ENCODE measurements at regions not wholly inside any gene's neighbourhood (a gene's known extent, or its start where the extent isn't known, plus 50 kb on each side); places are given as distances from the start of the nearest gene placed in this dataset.

DNA sequence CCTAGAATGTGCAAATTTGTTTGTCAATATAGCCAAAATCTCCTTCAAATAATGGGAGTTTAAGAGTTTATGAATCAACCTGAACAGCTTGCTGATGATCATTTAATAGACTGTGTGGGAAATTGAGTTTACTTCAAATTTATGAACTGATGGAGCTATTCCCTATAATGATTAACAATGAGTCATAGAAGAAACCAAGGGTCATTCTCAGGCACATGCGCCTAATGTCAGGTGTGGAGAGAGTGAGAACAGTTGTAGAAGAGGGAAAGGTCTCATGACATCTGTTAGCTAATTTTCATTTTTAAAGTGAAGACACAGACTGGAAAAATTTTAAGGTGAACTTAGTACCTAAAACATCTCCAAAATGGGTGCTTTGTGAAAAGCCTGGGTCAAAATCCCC lies 191.8 kb downstream of the BMP4 start:
- intact Hi-C loops (cut with DNase I), result no loop called here
- 99 to 100% (median 100%) methylated on average over 1 of the region's 1 CpG for WGBS, 3 donors
- Histone ChIP-seq H3K36me3 (no peaks in the 10 kb centered on the region), H3K27ac (no peak overlapping the region), H3K4me1 (ENCODE audit: insufficient read depth) (no peaks in the 10 kb centered on the region), H3K27me3 (no peaks in the 10 kb centered on the region), H3K9me3 (no peaks in the 10 kb centered on the region), H3K4me3 (no peak overlapping the region)
- no peak for DNase-seq
- no peak for TF ChIP-seq POLR2A (IDR thresholded peaks at IDR 0.05)
- TF ChIP-seq CTCF (IDR thresholded peaks at IDR 0.05), result no peak
- no peak for TF ChIP-seq EP300 (IDR thresholded peaks at IDR 0.05)

DNA sequence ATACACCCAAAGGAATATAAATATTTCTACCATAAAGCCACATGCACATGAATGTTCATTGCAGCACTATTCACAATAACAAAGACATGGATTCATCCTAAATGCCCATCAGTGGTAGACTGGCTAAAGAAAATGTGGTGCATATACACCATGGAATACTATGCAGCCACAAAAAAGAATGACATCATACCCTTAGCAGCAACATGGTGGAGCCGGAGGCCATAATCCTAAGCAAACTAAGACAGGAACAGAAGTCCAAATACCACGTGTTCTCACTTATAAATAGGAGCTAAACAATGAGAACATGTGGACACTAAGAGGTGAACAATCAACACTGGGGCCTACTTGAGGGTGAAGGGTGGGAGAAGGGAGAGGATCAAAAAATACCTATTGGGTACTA lies 198.5 kb downstream of the BMP4 start:
- no peaks in the 10 kb centered on the region for H3K27me3 ChIP-seq
- no peaks in the 10 kb centered on the region for H3K9me3 ChIP-seq
- WGBS, 3 donors, result 88 to 97% (median 92%) methylated on average over 2 of the region's 2 CpGs
- H3K36me3 ChIP-seq, result no peaks in the 10 kb centered on the region
- no peaks in the 10 kb centered on the region for H3K4me1 ChIP-seq (ENCODE audit: insufficient read depth)
- no peak for DNase-seq
- H3K4me3 ChIP-seq, result no peak overlapping the region
- no peak for TF ChIP-seq CTCF (IDR thresholded peaks at IDR 0.05)
- no peak for TF ChIP-seq EP300 (IDR thresholded peaks at IDR 0.05)
- TF ChIP-seq POLR2A (IDR thresholded peaks at IDR 0.05), result no peak
- no peak overlapping the region for H3K27ac ChIP-seq
- intact Hi-C loops (cut with DNase I), result no loop called here

- H3K4me1 ChIP-seq (ENCODE audit: insufficient read depth), result no peaks in the 10 kb centered on the region
- no peaks in the 10 kb centered on the region for H3K36me3 ChIP-seq
- DNase-seq, result no peak
- no peak overlapping the region for H3K27ac ChIP-seq
- no peak overlapping the region for H3K4me3 ChIP-seq
- H3K27me3 ChIP-seq, result no peaks in the 10 kb centered on the region
- no peak for TF ChIP-seq CTCF (IDR thresholded peaks at IDR 0.05)
- TF ChIP-seq POLR2A (IDR thresholded peaks at IDR 0.05), result no peak
- TF ChIP-seq EP300 (IDR thresholded peaks at IDR 0.05), result no peak
- H3K9me3 ChIP-seq, result no peaks in the 10 kb centered on the region
- intact Hi-C loops (cut with DNase I), result no loop called here
These were observed 198.9 kb downstream of the BMP4 start for GRCh38 chr14:53757732-53758131.

- H3K9me3 ChIP-seq, result no peaks in the 10 kb centered on the region
- no peaks in the 10 kb centered on the region for H3K4me1 ChIP-seq (ENCODE audit: insufficient read depth)
- no peak overlapping the region for H3K27ac ChIP-seq
- intact Hi-C loops (cut with DNase I), result no loop called here
- 86 to 93% (median 92%) methylated on average over 3 of the region's 3 CpGs for WGBS, 3 donors
- DNase-seq, result no peak
- TF ChIP-seq EP300 (IDR thresholded peaks at IDR 0.05), result no peak
- H3K27me3 ChIP-seq, result no peaks in the 10 kb centered on the region
- no peaks in the 10 kb centered on the region for H3K36me3 ChIP-seq
- no peak overlapping the region for H3K4me3 ChIP-seq
These were observed 205.0 kb downstream of the BMP4 start for GRCh38 chr14:53751650-53752049.

GRCh38 chr14:53748691-53749090 lies 207.9 kb downstream of the BMP4 start:
- H3K27me3 ChIP-seq, result no peaks in the 10 kb centered on the region
- no peak overlapping the region for H3K27ac ChIP-seq
- intact Hi-C loops (cut with DNase I), result no loop called here
- no peak for DNase-seq
- H3K4me1 ChIP-seq (ENCODE audit: insufficient read depth), result no peaks in the 10 kb centered on the region
- H3K9me3 ChIP-seq, result no peaks in the 10 kb centered on the region
- H3K4me3 ChIP-seq, result no peak overlapping the region
- TF ChIP-seq CTCF (IDR thresholded peaks at IDR 0.05), result no peak
- no peak for TF ChIP-seq EP300 (IDR thresholded peaks at IDR 0.05)
- WGBS, 3 donors, result 72 to 79% (median 76%) methylated on average over 1 of the region's 1 CpG
- H3K36me3 ChIP-seq, result no peaks in the 10 kb centered on the region

Measured in ovary (tissue), 7 donors.